ENCODE measurements at regions not wholly inside any gene's neighbourhood (a gene's known extent, or its start where the extent isn't known, plus 50 kb on each side); places are given as distances from the start of the nearest gene placed in this dataset.

GRCh38 chr3:73706771-73707170 is 82.0 kb upstream of the PDZRN3 start:
- no peak for DNase-seq (ENCODE audit: low read depth)

GRCh38 chr3:73705792-73706191 is 81.1 kb upstream of the PDZRN3 start:
- no peak for DNase-seq (ENCODE audit: low read depth)

GRCh38 chr3:73699327-73699726 is 74.6 kb upstream of the PDZRN3 start:
- DNase-seq (ENCODE audit: low read depth) = no peak

GRCh38 chr3:73697020-73697419 is 72.3 kb upstream of the PDZRN3 start:
- DNase-seq (ENCODE audit: low read depth) = no peak

- no peak for DNase-seq (ENCODE audit: low read depth)
Observed at GRCh38 chr3:73695841-73696240, 71.1 kb upstream of the PDZRN3 start.

- no peak for DNase-seq (ENCODE audit: low read depth)
Observed at GRCh38 chr3:73694983-73695757, 70.4 kb upstream of the PDZRN3 start.

- DNase-seq (ENCODE audit: low read depth) = peak; percentile 44
Observed at GRCh38 chr3:73687106-73688004, 62.6 kb upstream of the PDZRN3 start.

- no peak for DNase-seq (ENCODE audit: low read depth)
Observed at GRCh38 chr3:73685061-73685460, 60.3 kb upstream of the PDZRN3 start.

- DNase-seq (ENCODE audit: low read depth) = no peak
Observed at GRCh38 chr3:73683706-73684105, 59.0 kb upstream of the PDZRN3 start.

- no peak for DNase-seq (ENCODE audit: low read depth)
Observed at GRCh38 chr3:73681610-73682009, 56.9 kb upstream of the PDZRN3 start.

GRCh38 chr3:73681198-73681597 is 56.5 kb upstream of the PDZRN3 start:
- DNase-seq (ENCODE audit: low read depth) = no peak

GRCh38 chr3:73680391-73681095 is 55.8 kb upstream of the PDZRN3 start:
- no peak for DNase-seq (ENCODE audit: low read depth)

GRCh38 chr3:73677336-73678024 is 52.7 kb upstream of the PDZRN3 start:
- no peak for DNase-seq (ENCODE audit: low read depth)

All from forelimb muscle (tissue), 1 donor.